Panc1 (cell line): ENCODE measurements at regions not wholly inside any gene's neighbourhood (a gene's known extent, or its start where the extent isn't known, plus 50 kb on each side); places are given as distances from the start of the nearest gene placed in this dataset.

Experiments
- CTCF ChIP-seq: fragments of 450-650 bp; IDR thresholded peaks from 2 replicates; pipeline ENCODE4 v1.5.1; 2017; ENCODE audit warnings: mild to moderate bottlenecking
- REST ChIP-seq, 2 experiments: IDR thresholded peaks; 2 replicates each; pipeline ENCODE4 v1.6.1; 2011 to 2012; ENCODE audit warnings: low read depth in 2 of 2, control low read depth in 1 of 2, low read length in 1 of 2, mild to moderate bottlenecking in 1 of 2, moderate library complexity in 1 of 2; ENCODE audit not compliant: insufficient read depth in 1 of 2

- no peak for TF ChIP-seq CTCF
- no peak for TF ChIP-seq REST (IDR thresholded peaks at IDR 0.05; ENCODE audit: insufficient read depth in 1 of 2, low read depth in 2 of 2, low read length in 1 of 2)
Measured at GRCh38 chr6:90910893-90911292, 324.0 kb upstream of the MAP3K7 start.
